H9 (cell line): ENCODE measurements at regions not wholly inside any gene's neighbourhood (a gene's known extent, or its start where the extent isn't known, plus 50 kb on each side); places are given as distances from the start of the nearest gene placed in this dataset.

Experiments used
- DNase-seq: peaks from one replicate; pipeline ENCODE4 v3.0.0-alpha.2; 2017
- H2AFZ ChIP-seq: one replicate; pipeline ENCODE4 v1.6.1; 2013; ENCODE audit warnings: mild to moderate bottlenecking, low read length, control low read depth, moderate library complexity
- H2AK5ac ChIP-seq: 2 replicates; pipeline ENCODE4 v1.6.1; 2013; ENCODE audit warnings: low read length, control low read depth, mixed read lengths; ENCODE audit not compliant: insufficient read length
- H2BK120ac ChIP-seq: one replicate; pipeline ENCODE4 v1.6.1; 2013; ENCODE audit warnings: low read depth, mild to moderate bottlenecking, low read length, control low read depth, inconsistent platforms; ENCODE audit not compliant: poor library complexity, severe bottlenecking
- H2BK12ac ChIP-seq: 2 replicates; pipeline ENCODE4 v1.6.1; 2013; ENCODE audit warnings: low read length, control low read depth, mixed read lengths, low read depth; ENCODE audit not compliant: insufficient read length
- H2BK15ac ChIP-seq: 2 replicates; pipeline ENCODE4 v1.6.1; 2013; ENCODE audit warnings: low read depth, low read length, control low read depth
- H2BK20ac ChIP-seq: one replicate; pipeline ENCODE4 v1.6.1; 2013; ENCODE audit warnings: low read depth, mild to moderate bottlenecking, low read length, control low read depth, inconsistent platforms; ENCODE audit not compliant: poor library complexity, severe bottlenecking
- H2BK5ac ChIP-seq: 2 replicates; pipeline ENCODE4 v1.6.1; 2013; ENCODE audit warnings: low read length, control low read depth, mixed read lengths; ENCODE audit not compliant: insufficient read length
- H3K14ac ChIP-seq: 2 replicates; pipeline ENCODE4 v1.6.1; 2013; ENCODE audit warnings: low read length, control low read depth; ENCODE audit not compliant: insufficient read depth
- H3K18ac ChIP-seq: 2 replicates; pipeline ENCODE4 v1.6.1; 2013; ENCODE audit warnings: low read depth, mild to moderate bottlenecking, mixed read lengths, low read length, control low read depth; ENCODE audit not compliant: insufficient read length
- H3K23ac ChIP-seq: 2 replicates; pipeline ENCODE4 v1.6.1; 2013; ENCODE audit warnings: low read length, control low read depth, mixed read lengths, low read depth; ENCODE audit not compliant: insufficient read length
- H3K23me2 ChIP-seq: 2 replicates; pipeline ENCODE4 v1.6.1; 2013; ENCODE audit warnings: low read depth, mild to moderate bottlenecking, mixed read lengths, low read length, control low read depth; ENCODE audit not compliant: insufficient read length, poor library complexity, severe bottlenecking
- H3K27ac ChIP-seq: 2 replicates; pipeline ENCODE4 v1.5.1; 2013; ENCODE audit warnings: low read length, control low read depth, mixed read lengths, low read depth; ENCODE audit not compliant: insufficient read length
- H3K27me3 ChIP-seq: 2 replicates; pipeline ENCODE4 v1.6.1; 2013; ENCODE audit warnings: low read length, control low read depth, inconsistent platforms; ENCODE audit not compliant: insufficient read depth
- H3K4ac ChIP-seq: 2 replicates; pipeline ENCODE4 v1.6.1; 2013; ENCODE audit warnings: low read depth, mild to moderate bottlenecking, control low read depth, inconsistent platforms, low read length, moderate library complexity
- H3K4me1 ChIP-seq: 2 replicates; pipeline ENCODE4 v1.6.1; 2013; ENCODE audit warnings: low read length, control low read depth, inconsistent platforms; ENCODE audit not compliant: insufficient read depth
- H3K4me2 ChIP-seq: 2 replicates; pipeline ENCODE4 v1.6.1; 2013; ENCODE audit warnings: low read length, control low read depth, mixed read lengths; ENCODE audit not compliant: insufficient read length, insufficient read depth
- H3K56ac ChIP-seq: 2 replicates; pipeline ENCODE4 v1.6.1; 2013; ENCODE audit warnings: low read depth, mild to moderate bottlenecking, mixed read lengths, low read length, control low read depth; ENCODE audit not compliant: insufficient read length
- H3K79me1 ChIP-seq: 2 replicates; pipeline ENCODE4 v1.6.1; 2013; ENCODE audit warnings: low read depth, mild to moderate bottlenecking, moderate library complexity, low read length, control low read depth, inconsistent platforms; ENCODE audit not compliant: insufficient read depth, poor library complexity, severe bottlenecking
- H3K79me2 ChIP-seq: 2 replicates; pipeline ENCODE4 v1.6.1; 2013; ENCODE audit warnings: low read length, control low read depth, inconsistent platforms; ENCODE audit not compliant: insufficient read depth
- H3K9ac ChIP-seq: 2 replicates; pipeline ENCODE4 v1.6.1; 2013; ENCODE audit warnings: low read length, control low read depth, mixed read lengths; ENCODE audit not compliant: insufficient read length; ENCODE audit errors: extremely low read depth
- H3K9me3 ChIP-seq: one replicate; pipeline ENCODE4 v1.6.1; 2013; ENCODE audit warnings: low read depth, low read length, inconsistent platforms; ENCODE audit not compliant: control insufficient read depth
- H3T11ph ChIP-seq: one replicate; pipeline ENCODE4 v1.6.1; 2013; ENCODE audit warnings: mild to moderate bottlenecking, low read length, control low read depth, inconsistent platforms
- H4K20me1 ChIP-seq: one replicate; pipeline ENCODE4 v1.6.1; 2013; ENCODE audit not compliant: control insufficient read depth, insufficient read length, insufficient read depth
- H4K5ac ChIP-seq: 2 replicates; pipeline ENCODE4 v1.6.1; 2013; ENCODE audit warnings: low read depth, mild to moderate bottlenecking, mixed read lengths, low read length, control low read depth; ENCODE audit not compliant: insufficient read length
- H4K8ac ChIP-seq: replicated peaks from 2 replicates; pipeline ENCODE4 v1.6.1; 2013; ENCODE audit warnings: low read length, control low read depth, mixed read lengths, low read depth; ENCODE audit not compliant: insufficient read length
- H4K91ac ChIP-seq: 2 replicates; pipeline ENCODE4 v1.6.1; 2013; ENCODE audit warnings: low read depth, mild to moderate bottlenecking, moderate library complexity, mixed read lengths, low read length, control low read depth; ENCODE audit not compliant: insufficient read length
- H3K27ac Mint-ChIP-seq, 3 experiments: 2 replicates in 2 of 3; 3 replicates in 1 of 3; pipeline ENCODE4 v1.8.0; 2020 to 2021; ENCODE audit warnings: mixed read lengths in 3 of 3, mild to moderate bottlenecking in 1 of 3, moderate library complexity in 1 of 3
- H3K27me3 Mint-ChIP-seq: 2 replicates; pipeline ENCODE4 v1.8.0; 2021; ENCODE audit warnings: low read depth, mild to moderate bottlenecking, moderate library complexity, mixed read lengths
- H3K36me3 Mint-ChIP-seq, 3 experiments: 2 replicates in 2 of 3; 3 replicates in 1 of 3; pipeline ENCODE4 v1.8.0; 2020 to 2021; ENCODE audit warnings: low read depth in 3 of 3, mixed read lengths in 3 of 3; ENCODE audit not compliant: insufficient read depth in 1 of 3
- H3K4me1 Mint-ChIP-seq, 2 experiments: 2 replicates each; pipeline ENCODE4 v1.8.0; 2020; ENCODE audit warnings: mixed read lengths in 2 of 2
- H3K4me3 Mint-ChIP-seq, 2 experiments: 2 replicates in 1 of 2; 3 replicates in 1 of 2; pipeline ENCODE4 v1.8.0; 2020 to 2021; ENCODE audit warnings: mild to moderate bottlenecking in 2 of 2, mixed read lengths in 2 of 2, moderate library complexity in 1 of 2
- H3K9me3 Mint-ChIP-seq, 2 experiments: 2 replicates in 1 of 2; 3 replicates in 1 of 2; pipeline ENCODE4 v1.8.0; 2020; ENCODE audit warnings: mild to moderate bottlenecking in 2 of 2, mixed read lengths in 2 of 2, moderate library complexity in 1 of 2
- CTCF ChIP-seq: fragments of 200-600 bp; sonication (generic); conservative IDR thresholded peaks from 3 replicates; pipeline ENCODE4 v1.8.0; 2021; ENCODE audit warnings: antibody characterized with exemption, mild to moderate bottlenecking
- WGBS: extraction: QIAGEN DNeasy Blood & Tissue Kit; methylation state at CpG from one replicate; pipeline ENCODE4 v1.1.7; 2013; ENCODE audit warnings: missing lambda C conversion rate, low lambda C conversion rate, mixed read lengths; ENCODE audit not compliant: insufficient read length; ENCODE audit errors: extremely low coverage; 5-methylcytosine and 5-hydroxymethylcytosine counted together

- Mint-ChIP-seq H3K9me3 (peaks cover 11 to 15% of the 10 kb centered on the region in 2 experiments), H3K36me3 (peaks cover 13 to 19% (median 13%) of the 10 kb centered on the region in 3 experiments), H3K4me3 (no peak overlapping the region), H3K27me3 (peaks cover 1% of the 10 kb centered on the region), H3K4me1 (peaks cover 2 to 5% of the 10 kb centered on the region in 2 experiments; a peak in 2 of 4 replicates), H3K27ac (no peak overlapping the region)
- no peak overlapping the region for H2AK5ac ChIP-seq
- no peak overlapping the region for H2BK5ac ChIP-seq
- no peak for DNase-seq
- no peak overlapping the region for H3K4me2 ChIP-seq
- H3K9me3 ChIP-seq, result no peaks in the 10 kb centered on the region
- H4K5ac ChIP-seq, result no peak overlapping the region
- no peaks in the 10 kb centered on the region; the same call in 1 of the 2 replicates for H3K79me2 ChIP-seq
- H3K27ac ChIP-seq, result no peak overlapping the region
- no peak overlapping the region for H3K18ac ChIP-seq
- H3K14ac ChIP-seq, result no peak overlapping the region
- H4K20me1 ChIP-seq, result peaks cover 5% of the 10 kb centered on the region
- H3K9ac ChIP-seq, result no peak overlapping the region
- no peak overlapping the region for H2BK120ac ChIP-seq
- H3K4me1 ChIP-seq, result no peaks in the 10 kb centered on the region
- no peak overlapping the region for H2BK20ac ChIP-seq
- TF ChIP-seq CTCF, result no peak
- no peak overlapping the region for H4K8ac ChIP-seq
- no peak overlapping the region for H2AFZ ChIP-seq
- no peak overlapping the region for H3K56ac ChIP-seq
- 100% methylated on average over 3 of the region's 3 CpGs for WGBS
- no peaks in the 10 kb centered on the region for H3K23me2 ChIP-seq
- no peaks in the 10 kb centered on the region for H3K79me1 ChIP-seq
- H3K27me3 ChIP-seq, result no peaks in the 10 kb centered on the region
- no peak overlapping the region for H3K4ac ChIP-seq
- no peak overlapping the region for H3T11ph ChIP-seq
- H2BK12ac ChIP-seq, result no peak overlapping the region
- no peak overlapping the region for H2BK15ac ChIP-seq
- no peak overlapping the region for H4K91ac ChIP-seq
- no peak overlapping the region for H3K23ac ChIP-seq
These were observed 1261.7 kb downstream of the BRD1 start for GRCh38 chr22:48565901-48566501.
